ENCODE measurements at regions not wholly inside any gene's neighbourhood (a gene's known extent, or its start where the extent isn't known, plus 50 kb on each side); places are given as distances from the start of the nearest gene placed in this dataset.

DNA sequence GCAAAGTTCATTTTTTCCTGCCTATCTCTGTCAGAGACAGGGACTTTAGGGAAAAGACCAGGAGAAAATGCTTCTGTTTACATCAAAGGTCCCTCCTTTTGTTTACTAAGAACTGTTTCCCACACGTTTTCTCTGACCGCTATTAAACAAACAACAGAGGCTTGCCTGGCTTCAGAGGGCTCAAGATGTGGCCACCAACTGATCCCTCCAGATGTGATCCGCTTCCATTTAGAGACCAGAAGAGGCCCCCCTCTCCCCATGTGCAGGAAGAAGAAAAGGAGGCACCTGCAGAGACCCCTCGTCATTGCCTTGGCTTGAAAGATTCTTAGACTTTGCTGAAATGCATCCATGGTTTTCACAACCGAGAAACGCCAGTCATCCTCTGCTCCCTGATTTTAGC, 217.9 kb upstream of the PWP1 start:
- H2BK20ac ChIP-seq (ENCODE audit: low read depth, low read length, poor library complexity, severe bottlenecking): no peak overlapping the region
- no peak overlapping the region for H4K8ac ChIP-seq (replicated peaks; ENCODE audit: insufficient read length, low read depth, low read length)
- H3K79me1 ChIP-seq (ENCODE audit: insufficient read depth, low read depth, low read length, poor library complexity, severe bottlenecking): no peaks in the 10 kb centered on the region
- H3K4me2 ChIP-seq (ENCODE audit: insufficient read depth, insufficient read length, low read length): no peak overlapping the region
- no peak overlapping the region for H3K27ac ChIP-seq (ENCODE audit: insufficient read length, low read depth, low read length)
- no CpG with 5 or more reads among the region's 6 CpGs for WGBS (ENCODE audit: extremely low coverage, insufficient read length, low lambda C conversion rate)
- H3K4me1 ChIP-seq (ENCODE audit: insufficient read depth, low read length): peaks cover 5% of the 10 kb centered on the region; the same call in 1 of the 2 replicates
- no peak overlapping the region for H3K4ac ChIP-seq (ENCODE audit: low read depth, low read length)
- no peak overlapping the region for H3K9ac ChIP-seq (ENCODE audit: extremely low read depth, insufficient read length, low read length)
- Mint-ChIP-seq H3K4me3 (no peak overlapping the region; a peak in 1 of 5 replicates), H3K36me3 (ENCODE audit: insufficient read depth in 1 of 3, low read depth in 3 of 3) (no peaks in the 10 kb centered on the region), H3K27me3 (ENCODE audit: low read depth) (peaks cover 29% of the 10 kb centered on the region), H3K27ac (no peak overlapping the region), H3K4me1 (peaks cover 24 to 26% of the 10 kb centered on the region in 2 experiments), H3K9me3 (no peaks in the 10 kb centered on the region)
- H2BK12ac ChIP-seq (ENCODE audit: insufficient read length, low read depth, low read length): no peak overlapping the region
- no peak overlapping the region for H2AFZ ChIP-seq (ENCODE audit: low read length)
- H3K18ac ChIP-seq (ENCODE audit: insufficient read length, low read depth, low read length): no peak overlapping the region
- H4K20me1 ChIP-seq (ENCODE audit: control insufficient read depth, insufficient read depth, insufficient read length): no peaks in the 10 kb centered on the region
- H4K5ac ChIP-seq (ENCODE audit: insufficient read length, low read depth, low read length): no peak overlapping the region
- H2BK120ac ChIP-seq (ENCODE audit: low read depth, low read length, poor library complexity, severe bottlenecking): no peak overlapping the region
- H3T11ph ChIP-seq (ENCODE audit: low read length): no peak overlapping the region
- H3K14ac ChIP-seq (ENCODE audit: insufficient read depth, low read length): no peak overlapping the region
- no peaks in the 10 kb centered on the region for H3K23me2 ChIP-seq (ENCODE audit: insufficient read length, low read depth, low read length, poor library complexity, severe bottlenecking)
- TF ChIP-seq, protein P1, sequence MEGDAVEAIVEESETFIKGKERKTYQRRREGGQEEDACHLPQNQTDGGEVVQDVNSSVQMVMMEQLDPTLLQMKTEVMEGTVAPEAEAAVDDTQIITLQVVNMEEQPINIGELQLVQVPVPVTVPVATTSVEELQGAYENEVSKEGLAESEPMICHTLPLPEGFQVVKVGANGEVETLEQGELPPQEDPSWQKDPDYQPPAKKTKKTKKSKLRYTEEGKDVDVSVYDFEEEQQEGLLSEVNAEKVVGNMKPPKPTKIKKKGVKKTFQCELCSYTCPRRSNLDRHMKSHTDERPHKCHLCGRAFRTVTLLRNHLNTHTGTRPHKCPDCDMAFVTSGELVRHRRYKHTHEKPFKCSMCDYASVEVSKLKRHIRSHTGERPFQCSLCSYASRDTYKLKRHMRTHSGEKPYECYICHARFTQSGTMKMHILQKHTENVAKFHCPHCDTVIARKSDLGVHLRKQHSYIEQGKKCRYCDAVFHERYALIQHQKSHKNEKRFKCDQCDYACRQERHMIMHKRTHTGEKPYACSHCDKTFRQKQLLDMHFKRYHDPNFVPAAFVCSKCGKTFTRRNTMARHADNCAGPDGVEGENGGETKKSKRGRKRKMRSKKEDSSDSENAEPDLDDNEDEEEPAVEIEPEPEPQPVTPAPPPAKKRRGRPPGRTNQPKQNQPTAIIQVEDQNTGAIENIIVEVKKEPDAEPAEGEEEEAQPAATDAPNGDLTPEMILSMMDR (conservative IDR thresholded peaks at IDR 0.05): no peak; the same call in 2 of the 3 replicates
- no peak overlapping the region for H2BK15ac ChIP-seq (ENCODE audit: low read depth, low read length)
- H3K27me3 ChIP-seq (ENCODE audit: insufficient read depth, low read length): no peaks in the 10 kb centered on the region; the same call in 1 of the 2 replicates
- no peaks in the 10 kb centered on the region for H3K9me3 ChIP-seq (ENCODE audit: control insufficient read depth, low read depth, low read length)
- no peak overlapping the region for H3K23ac ChIP-seq (ENCODE audit: insufficient read length, low read depth, low read length)
- DNase-seq: no peak
- no peaks in the 10 kb centered on the region for H3K79me2 ChIP-seq (ENCODE audit: insufficient read depth, low read length)
- H3K56ac ChIP-seq (ENCODE audit: insufficient read length, low read depth, low read length): no peak overlapping the region
- H2BK5ac ChIP-seq (ENCODE audit: insufficient read length, low read length): no peak overlapping the region
- no peak overlapping the region for H2AK5ac ChIP-seq (ENCODE audit: insufficient read length, low read length)
- H4K91ac ChIP-seq (ENCODE audit: insufficient read length, low read depth, low read length): peak overlapping the region; percentile 14

Measured in H9 (cell line).